ENCODE measurements at regions not wholly inside any gene's neighbourhood (a gene's known extent, or its start where the extent isn't known, plus 50 kb on each side); places are given as distances from the start of the nearest gene placed in this dataset.

DNA sequence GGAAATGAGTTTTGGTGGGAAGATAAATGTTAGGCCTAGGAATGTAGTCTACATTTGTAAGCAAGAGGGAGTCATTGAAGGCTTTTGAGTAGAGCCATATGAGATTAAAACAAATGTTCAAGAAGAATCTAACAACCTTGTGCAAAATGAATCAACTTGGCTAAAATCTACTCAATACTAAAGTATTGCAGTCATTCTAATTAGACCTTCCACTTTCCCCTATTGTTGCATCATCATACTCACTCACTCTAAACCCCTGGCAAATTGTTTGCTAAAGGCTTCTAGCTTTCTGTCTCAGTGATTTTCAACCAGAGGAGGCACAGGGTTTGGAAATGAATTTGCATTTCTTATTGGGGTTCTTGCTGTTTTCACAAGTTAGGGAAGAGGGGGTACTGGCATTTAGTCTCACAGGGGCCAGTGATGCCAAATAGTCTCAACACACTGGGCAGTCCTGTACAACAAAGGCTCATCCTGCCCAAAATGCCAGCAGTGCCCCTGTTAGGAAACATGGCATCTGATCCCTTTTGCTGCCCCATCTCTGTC is 85.3 kb downstream of the SEC16B start:
- TF ChIP-seq, protein P1, sequence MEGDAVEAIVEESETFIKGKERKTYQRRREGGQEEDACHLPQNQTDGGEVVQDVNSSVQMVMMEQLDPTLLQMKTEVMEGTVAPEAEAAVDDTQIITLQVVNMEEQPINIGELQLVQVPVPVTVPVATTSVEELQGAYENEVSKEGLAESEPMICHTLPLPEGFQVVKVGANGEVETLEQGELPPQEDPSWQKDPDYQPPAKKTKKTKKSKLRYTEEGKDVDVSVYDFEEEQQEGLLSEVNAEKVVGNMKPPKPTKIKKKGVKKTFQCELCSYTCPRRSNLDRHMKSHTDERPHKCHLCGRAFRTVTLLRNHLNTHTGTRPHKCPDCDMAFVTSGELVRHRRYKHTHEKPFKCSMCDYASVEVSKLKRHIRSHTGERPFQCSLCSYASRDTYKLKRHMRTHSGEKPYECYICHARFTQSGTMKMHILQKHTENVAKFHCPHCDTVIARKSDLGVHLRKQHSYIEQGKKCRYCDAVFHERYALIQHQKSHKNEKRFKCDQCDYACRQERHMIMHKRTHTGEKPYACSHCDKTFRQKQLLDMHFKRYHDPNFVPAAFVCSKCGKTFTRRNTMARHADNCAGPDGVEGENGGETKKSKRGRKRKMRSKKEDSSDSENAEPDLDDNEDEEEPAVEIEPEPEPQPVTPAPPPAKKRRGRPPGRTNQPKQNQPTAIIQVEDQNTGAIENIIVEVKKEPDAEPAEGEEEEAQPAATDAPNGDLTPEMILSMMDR (IDR thresholded peaks at IDR 0.05): no peak
- TF ChIP-seq POLR2A (IDR thresholded peaks at IDR 0.05): no peak

Measured in breast epithelium (tissue), 3 donors.